Thyroid gland (tissue), 4 donors: ENCODE measurements at regions not wholly inside any gene's neighbourhood (a gene's known extent, or its start where the extent isn't known, plus 50 kb on each side); places are given as distances from the start of the nearest gene placed in this dataset.

Source experiments
- POLR2A ChIP-seq, 2 donors: fragments of 450-650 bp; IDR thresholded peaks; one replicate each; pipeline ENCODE4 v1.6.1; 2017; ENCODE audit warnings: antibody characterized with exemption in 2 of 2, mild to moderate bottlenecking in 2 of 2, moderate library complexity in 1 of 2
- TF ChIP-seq, protein P1 (sequence below), 6 experiments: fragments of 200-600 bp in 3 of 6; fragments of 450-650 bp in 3 of 6; sonication (generic) in 3 of 6; IDR thresholded peaks; one replicate each; pipeline ENCODE4 v1.5.1; 2016 to 2019; ENCODE audit warnings: antibody characterized with exemption in 6 of 6, mild to moderate bottlenecking in 2 of 6, inconsistent platforms in 1 of 6, moderate library complexity in 1 of 6

- TF ChIP-seq, protein P1, sequence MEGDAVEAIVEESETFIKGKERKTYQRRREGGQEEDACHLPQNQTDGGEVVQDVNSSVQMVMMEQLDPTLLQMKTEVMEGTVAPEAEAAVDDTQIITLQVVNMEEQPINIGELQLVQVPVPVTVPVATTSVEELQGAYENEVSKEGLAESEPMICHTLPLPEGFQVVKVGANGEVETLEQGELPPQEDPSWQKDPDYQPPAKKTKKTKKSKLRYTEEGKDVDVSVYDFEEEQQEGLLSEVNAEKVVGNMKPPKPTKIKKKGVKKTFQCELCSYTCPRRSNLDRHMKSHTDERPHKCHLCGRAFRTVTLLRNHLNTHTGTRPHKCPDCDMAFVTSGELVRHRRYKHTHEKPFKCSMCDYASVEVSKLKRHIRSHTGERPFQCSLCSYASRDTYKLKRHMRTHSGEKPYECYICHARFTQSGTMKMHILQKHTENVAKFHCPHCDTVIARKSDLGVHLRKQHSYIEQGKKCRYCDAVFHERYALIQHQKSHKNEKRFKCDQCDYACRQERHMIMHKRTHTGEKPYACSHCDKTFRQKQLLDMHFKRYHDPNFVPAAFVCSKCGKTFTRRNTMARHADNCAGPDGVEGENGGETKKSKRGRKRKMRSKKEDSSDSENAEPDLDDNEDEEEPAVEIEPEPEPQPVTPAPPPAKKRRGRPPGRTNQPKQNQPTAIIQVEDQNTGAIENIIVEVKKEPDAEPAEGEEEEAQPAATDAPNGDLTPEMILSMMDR (IDR thresholded peaks at IDR 0.05): no peak
- TF ChIP-seq POLR2A (IDR thresholded peaks at IDR 0.05): no peak
These were observed 381.7 kb upstream of the DDX18 start for GRCh38 chr2:117432746-117433145.
